ENCODE measurements at regions not wholly inside any gene's neighbourhood (a gene's known extent, or its start where the extent isn't known, plus 50 kb on each side); places are given as distances from the start of the nearest gene placed in this dataset.
A peak's percentile ranks its signal among the peaks of the same experiment; 100 is the strongest.

GRCh38 chr3:72259755-72260587 is 475.0 kb upstream of the PROK2 start:
- no peak for TF ChIP-seq CTCF (IDR thresholded peaks at IDR 0.05; ENCODE audit: insufficient read depth, low read depth, low read length, missing control alignments)
- H3K4me3 ChIP-seq (ENCODE audit: low read depth, low read length), result no peak overlapping the region
- DNase-seq (ENCODE audit: low read depth), result peak; percentile 57

GRCh38 chr3:72258361-72259141 is 473.6 kb upstream of the PROK2 start:
- DNase-seq (ENCODE audit: low read depth), result no peak
- TF ChIP-seq CTCF (IDR thresholded peaks at IDR 0.05; ENCODE audit: insufficient read depth, low read depth, low read length, missing control alignments), result no peak
- no peak overlapping the region for H3K4me3 ChIP-seq (ENCODE audit: low read depth, low read length)

- TF ChIP-seq CTCF (IDR thresholded peaks at IDR 0.05; ENCODE audit: insufficient read depth, low read depth, low read length, missing control alignments), result no peak
- DNase-seq (ENCODE audit: low read depth), result no peak
- H3K4me3 ChIP-seq (ENCODE audit: low read depth, low read length), result no peak overlapping the region
These were observed 472.8 kb upstream of the PROK2 start for GRCh38 chr3:72257738-72258137.

GRCh38 chr3:72257203-72257602 is 472.3 kb upstream of the PROK2 start:
- TF ChIP-seq CTCF (IDR thresholded peaks at IDR 0.05; ENCODE audit: insufficient read depth, low read depth, low read length, missing control alignments), result no peak
- H3K4me3 ChIP-seq (ENCODE audit: low read depth, low read length), result no peak overlapping the region
- no peak for DNase-seq (ENCODE audit: low read depth)

- TF ChIP-seq CTCF (IDR thresholded peaks at IDR 0.05; ENCODE audit: insufficient read depth, low read depth, low read length, missing control alignments), result no peak
- no peak for DNase-seq (ENCODE audit: low read depth)
- H3K4me3 ChIP-seq (ENCODE audit: low read depth, low read length), result no peak overlapping the region
These were observed 471.8 kb upstream of the PROK2 start for GRCh38 chr3:72256716-72257115.

GRCh38 chr3:72255791-72256559 is 471.0 kb upstream of the PROK2 start:
- no peak for TF ChIP-seq CTCF (IDR thresholded peaks at IDR 0.05; ENCODE audit: insufficient read depth, low read depth, low read length, missing control alignments)
- peak; percentile 57 for DNase-seq (ENCODE audit: low read depth)
- no peak overlapping the region for H3K4me3 ChIP-seq (ENCODE audit: low read depth, low read length)

All from GM12865 (cell line).